ENCODE measurements at regions not wholly inside any gene's neighbourhood (a gene's known extent, or its start where the extent isn't known, plus 50 kb on each side); places are given as distances from the start of the nearest gene placed in this dataset.
"Not testable (repeated sequence)": the region's sequence is repeated elsewhere in the genome, so short reads cannot be mapped to it uniquely, and the experiment has no call there.

DNA sequence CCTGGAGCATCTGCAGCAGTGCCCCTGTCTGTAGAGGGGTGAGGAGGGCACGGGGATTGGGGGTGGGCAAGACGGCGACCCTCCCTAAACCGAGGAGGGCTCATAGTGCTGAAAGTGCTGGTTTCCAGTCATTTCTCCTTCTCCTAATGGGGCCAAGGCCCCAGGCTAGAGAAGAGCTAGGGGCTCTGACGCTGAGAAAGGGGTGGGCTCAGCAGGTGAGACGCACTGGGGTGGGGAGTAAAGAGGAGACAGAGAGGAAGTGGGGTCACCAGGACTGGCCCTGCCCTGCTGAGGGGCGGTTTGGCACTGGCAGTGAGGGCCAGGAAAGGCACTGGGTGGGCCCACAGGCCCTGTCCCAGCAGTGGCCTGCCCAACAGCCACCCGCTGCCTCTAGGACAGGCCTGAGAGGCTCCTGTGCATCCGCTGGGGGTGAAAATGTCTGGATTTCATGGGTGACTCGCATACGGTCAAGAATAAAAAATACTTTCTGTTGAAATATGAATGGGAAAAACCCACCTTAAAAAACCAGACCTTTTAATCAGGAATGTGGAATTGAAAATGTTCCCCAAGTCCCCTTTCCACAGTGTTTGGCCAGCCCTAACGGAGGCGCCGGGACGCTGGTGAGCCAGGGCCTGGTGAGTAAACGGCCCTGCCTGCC, 122.4 kb upstream of the SMURF2 start:
- no peak for DNase-seq

DNA sequence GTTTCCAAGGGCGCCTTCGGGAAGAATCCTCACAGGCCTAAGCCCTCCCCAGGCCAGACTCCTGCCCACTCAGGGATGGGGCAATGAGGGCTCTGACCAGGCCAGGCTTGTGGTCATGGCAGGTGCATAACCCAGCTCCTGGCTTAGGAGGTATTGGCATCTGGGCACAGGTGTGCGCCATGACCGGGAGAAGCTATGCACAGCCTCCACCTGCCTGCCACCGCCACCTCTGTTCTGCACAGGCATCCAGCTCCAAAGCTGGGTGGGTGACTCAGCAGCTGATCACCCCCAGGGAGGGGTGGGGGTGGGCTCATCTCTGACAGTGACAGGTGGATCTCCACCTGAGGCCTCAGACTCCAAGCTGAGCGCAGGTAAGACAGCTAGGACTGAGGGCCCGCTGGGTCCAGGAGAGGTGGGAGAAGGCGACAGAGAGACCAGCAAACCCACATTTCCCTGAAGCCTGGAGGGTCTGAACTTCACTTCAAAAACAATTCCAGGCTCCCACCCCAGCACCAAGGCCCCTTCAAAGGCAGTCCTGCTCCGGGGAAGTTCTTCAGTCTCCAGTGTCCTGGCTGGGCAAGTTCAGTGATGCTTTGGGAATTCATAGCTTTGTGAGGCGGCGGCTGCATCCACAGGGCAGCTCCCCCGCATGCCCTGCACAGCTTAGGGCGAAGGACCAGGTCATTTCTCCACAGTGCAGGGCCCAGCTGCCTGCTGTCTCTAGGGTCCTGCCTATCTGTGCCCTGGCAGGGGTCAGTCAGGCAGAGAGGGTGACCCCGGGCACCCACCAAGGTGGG, 121.6 kb upstream of the SMURF2 start:
- DNase-seq: no peak

DNA sequence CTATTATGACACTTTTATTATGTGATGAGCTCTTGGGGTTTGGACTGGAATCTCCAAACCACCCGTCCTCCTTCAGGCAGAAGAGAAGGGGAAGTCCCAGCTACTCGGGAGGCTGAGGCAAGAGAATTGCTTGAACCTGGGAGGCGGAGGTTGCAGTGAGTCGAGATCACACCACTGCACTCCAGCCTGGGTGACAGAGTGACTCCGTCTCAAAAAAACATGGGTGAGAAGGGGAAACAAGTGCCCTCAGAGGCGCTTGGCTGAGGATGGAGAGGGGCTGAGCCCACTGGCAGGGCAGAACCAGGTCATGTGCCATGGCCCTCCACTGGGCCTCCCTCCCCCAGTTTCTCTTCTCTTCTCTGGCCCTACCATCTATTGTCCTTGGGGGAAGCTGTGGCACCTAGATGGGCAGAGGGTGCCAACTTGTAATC, 120.9 kb upstream of the SMURF2 start:
- no peak for DNase-seq

DNA sequence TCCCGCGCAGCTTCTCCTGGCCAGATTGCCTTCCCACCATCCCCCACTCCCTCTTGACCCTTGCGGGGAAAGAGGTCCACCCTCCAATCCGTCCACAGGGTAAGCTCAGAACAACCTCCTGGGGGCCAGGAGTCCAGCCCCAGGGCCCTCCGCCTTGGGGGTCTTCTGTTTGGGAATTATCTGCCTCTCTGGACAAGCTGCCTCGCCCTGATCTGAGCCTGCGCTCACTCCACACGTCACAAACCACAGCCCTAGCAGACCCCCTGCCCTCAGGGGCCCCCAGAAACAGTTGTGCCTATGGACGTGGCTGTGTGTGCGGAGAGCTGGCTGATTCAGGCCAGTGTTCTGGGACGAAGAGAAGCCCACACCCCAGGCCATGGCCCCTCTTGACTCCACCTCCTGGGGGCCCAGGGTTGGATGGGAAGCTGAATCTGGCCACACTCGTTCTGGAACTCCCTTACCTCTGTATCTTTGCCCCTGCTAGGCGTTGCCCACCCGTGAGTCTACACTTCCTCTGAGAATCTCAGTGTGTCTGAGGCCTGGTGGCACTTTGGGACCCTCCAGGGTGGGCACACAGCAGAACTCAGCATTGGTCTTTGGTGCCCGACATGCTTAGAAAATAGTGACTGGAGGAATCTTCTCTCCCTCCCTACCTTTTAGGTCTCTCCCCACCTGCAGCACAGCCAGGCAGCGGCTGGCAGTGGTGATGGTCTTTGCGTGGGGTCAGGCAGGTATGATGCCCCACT, 119.9 kb upstream of the SMURF2 start:
- DNase-seq: no peak

DNA sequence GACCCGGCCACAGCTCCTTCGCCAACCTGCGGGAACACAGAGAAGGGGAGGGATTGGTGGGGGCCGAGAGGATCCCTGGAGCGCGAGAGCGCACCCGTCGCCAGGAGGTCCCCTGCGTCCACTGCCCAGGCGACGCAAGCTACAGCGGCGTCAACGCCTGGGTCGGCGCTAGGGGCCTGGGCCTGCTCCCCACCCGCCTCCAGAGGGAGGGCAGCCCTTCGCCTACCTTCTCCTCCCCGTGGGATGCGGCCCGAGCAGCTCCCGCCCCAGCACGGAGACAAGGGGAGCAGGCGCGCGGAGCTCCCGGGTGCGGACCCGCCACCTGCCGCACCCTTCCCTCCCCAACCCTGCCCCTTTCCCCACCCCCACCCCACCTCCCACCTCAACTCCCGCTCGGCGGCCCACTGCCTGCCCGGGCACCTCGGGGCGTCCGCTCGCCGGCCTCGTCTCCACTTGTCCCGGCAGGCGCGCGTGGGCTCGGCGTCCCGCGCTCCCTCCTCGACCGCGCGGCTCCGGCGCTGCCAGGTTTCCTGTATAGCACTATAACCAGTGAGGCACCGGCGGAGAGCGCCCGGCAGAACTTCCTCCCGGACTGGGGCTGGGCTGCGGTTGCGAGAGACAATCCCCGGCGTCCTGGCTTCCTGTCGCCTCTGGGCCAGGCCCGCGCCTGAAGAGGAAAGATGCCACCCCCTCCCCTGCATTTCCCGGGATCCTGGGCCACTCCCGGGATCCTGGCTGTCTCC, 119.1 kb upstream of the SMURF2 start:
- DNase-seq: peak; percentile 57

DNA sequence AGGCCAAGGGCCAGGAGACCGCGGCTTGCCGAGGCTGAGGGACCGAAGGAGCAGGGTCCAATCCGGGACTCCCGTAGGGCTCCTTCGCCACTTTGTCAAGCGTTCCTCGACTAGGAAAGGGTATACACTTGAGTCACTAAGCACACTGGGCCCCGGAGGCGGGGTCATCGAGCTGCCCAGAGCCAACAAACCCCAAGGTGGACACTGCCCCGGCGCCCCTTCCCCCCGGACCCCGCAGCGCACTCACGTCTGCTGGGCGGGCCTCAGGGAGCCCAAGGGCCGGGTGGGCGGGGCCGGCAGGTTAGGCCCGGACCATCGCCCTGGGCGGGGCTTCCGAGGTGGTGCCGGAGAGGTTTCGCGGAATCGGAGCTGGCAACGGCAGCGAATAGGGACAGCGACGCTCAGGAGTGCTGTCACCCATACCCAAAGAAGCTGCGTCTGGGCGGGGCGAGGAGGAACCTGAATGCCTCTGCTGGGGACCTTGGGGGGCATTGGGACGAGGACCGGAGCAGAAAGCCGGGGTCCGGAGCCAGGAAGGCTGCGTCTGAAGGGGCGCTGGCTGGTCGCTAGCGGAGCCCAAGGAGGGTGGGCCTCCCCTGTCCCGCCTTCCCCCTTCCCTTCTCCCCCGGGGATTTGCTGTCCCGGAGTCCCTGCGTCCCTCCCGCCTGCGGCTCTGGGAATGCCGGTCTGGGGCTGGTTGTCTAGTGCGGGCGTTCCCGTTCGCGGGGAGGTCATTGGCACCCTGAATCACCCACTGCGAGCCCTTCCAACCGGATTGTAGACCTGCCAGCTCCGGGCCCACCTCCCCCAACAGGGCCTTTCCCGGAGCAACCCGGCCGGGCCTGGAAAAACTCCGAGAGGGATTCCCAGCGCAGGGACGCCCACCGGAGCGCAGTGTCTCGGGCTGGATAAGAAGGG, 118.2 kb upstream of the SMURF2 start:
- peak; percentile 52 for DNase-seq

DNA sequence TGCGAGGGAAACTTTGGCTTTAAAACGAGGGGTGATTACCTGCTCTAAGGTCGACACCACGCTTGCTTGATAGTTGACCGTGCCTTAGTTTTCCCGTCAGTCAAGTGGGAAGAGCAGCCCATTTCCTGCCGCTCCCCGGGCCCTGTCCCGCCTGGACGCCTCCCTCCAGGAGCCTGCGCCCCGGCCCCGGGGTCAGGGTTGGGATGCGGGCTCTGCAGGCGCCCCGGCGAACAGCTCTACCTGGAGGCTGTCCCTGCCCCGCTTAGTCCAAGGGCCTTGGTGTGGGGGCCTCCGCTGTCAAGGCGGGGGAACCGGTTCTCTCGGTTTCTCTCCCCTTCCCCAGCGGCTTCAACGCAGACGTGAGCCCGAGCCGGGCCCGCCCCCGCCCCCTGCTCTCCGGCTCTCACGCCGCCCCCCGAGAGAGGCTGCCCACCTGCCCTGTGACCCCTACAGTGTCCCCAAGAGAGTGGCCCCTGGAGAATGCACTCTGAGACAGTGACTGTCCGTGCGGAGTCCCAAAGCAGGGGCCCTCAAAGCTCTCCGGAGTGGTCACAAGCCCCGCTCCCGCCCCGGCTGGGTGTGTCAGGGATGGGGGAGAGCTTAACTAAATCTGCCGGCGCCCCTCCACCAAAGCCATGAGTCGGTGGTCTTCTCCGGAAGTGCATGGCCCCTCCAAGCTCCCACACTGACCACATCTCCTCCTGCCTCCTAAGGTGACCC, 117.4 kb upstream of the SMURF2 start:
- no peak for DNase-seq

DNA sequence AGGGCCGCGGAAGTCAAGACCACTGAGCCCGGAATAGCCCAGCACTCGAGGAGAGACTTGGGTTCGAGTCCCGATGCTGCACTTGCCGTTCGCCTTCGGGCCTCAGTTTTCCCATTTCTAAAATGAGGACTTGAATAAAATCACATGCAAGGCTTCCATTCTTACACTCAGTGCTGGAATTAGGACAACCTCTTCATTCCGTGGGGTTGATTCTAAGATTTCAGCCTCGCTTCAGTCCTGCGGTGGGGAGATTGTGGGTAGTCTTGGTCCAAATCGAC, 116.9 kb upstream of the SMURF2 start:
- not testable (repeated sequence) for DNase-seq

DNA sequence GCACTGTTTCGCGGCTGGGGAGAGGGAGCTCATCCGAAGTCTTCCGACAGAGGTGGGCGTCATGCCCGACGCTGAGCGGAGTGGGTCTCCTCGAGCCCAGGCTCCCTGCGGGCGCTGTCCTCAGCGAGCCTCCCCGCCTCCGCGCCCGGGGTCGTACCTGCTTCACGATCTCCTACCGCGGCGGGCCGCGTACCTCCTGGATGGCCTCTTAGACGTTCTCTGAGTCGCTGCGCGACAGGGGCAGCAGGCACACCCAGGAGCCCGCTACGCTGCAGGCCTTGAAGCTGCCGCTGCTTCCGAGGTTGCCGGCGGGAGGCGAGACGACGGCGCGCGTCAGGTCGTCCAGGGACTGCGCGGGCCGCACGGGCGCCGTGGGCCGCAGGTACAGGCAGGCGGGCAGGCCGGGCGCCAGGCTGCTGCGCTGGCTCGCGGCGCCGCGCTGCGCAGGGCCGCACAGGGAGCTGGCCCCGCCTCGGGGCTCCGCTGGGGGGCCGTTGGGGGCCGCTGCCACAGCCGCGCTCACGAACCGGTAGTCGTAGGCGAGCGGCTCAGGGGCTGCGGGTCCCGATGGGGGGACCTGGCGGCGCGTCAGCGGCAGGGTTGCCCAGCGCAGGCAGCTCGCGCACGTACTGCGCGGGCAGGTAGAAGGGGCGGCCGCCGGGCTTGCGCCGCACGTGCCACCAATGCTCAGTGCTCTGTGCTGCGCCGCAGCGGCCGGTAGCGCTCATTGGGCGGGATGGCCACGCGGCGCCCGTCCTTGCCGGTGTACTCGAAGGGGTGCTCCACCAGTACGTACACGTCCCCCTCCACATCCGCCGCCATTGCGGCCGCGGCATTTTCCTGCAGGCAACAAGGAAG, 116.4 kb upstream of the SMURF2 start:
- DNase-seq: no peak

DNA sequence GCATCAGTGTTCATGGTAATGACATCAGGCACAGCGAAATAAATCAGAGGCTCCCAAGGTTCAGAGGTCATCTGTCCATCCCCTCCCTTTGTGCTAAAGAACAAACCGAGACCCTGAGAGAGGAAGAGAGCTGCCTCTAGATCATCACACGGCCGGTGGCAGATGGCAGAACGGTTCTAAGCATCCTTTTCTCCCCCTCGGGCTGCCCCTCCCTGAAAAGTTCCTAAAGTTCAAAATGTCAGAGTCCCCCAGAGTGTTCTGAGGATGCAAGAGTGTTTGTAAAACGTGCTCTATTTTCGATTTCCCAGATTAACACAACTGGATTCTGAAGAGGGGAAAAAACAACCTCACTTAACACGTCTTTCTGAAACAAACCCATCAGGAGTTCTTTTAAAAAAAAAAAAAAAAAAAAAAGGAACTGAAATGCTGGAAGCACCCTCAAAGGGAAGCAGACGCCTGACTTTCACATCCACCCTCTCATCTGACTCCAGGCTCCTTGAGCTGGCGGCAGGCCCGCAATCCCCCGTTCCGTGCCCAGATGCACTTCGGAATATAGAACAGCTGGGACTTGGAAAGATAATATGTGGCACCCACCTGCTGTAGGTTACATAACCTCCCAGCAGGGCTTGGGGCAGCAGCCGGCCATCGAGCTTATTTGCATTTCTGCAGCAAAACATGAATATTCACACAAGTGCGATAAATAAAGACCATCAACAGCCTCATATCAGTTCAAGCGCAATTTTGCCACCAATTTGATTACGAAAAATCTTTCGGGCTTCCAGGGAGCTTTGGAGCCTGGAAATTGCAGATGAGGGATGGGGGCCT, 115.5 kb upstream of the SMURF2 start:
- no peak for DNase-seq

DNA sequence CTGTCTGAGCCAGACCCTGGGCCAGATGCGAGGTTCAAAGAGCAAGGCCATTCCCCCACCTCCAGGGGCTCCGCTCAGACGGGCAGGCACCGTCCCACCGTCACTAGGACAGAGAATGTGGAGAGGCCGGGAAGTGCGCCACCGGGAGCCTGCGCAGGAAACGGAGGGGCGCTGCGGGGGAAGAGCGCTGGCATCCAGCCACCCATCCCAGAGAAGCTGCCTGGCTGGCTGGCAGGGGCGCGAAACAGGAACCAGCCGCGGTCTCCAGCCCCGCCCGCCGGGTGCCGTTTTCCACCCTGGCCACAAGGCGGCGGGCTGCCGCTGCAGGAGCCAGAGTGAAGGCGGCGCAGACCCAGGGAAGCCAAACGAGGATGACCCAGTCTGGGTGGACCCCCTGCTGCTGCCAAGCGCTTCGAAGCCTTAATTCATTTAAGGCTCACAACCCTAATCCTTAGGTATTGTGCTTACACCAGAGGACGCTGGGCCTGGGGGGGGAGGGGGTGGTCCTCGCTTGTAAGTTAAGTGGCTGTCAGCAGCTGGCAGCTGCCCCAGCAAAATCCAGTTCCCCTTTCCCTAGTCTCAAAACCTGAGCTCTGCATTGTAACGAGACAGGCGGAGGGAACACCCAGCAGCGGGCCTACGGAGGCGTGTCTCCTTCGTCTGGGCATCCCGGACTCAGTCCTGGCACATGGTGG, 114.8 kb upstream of the SMURF2 start:
- DNase-seq: peak; percentile 74

DNA sequence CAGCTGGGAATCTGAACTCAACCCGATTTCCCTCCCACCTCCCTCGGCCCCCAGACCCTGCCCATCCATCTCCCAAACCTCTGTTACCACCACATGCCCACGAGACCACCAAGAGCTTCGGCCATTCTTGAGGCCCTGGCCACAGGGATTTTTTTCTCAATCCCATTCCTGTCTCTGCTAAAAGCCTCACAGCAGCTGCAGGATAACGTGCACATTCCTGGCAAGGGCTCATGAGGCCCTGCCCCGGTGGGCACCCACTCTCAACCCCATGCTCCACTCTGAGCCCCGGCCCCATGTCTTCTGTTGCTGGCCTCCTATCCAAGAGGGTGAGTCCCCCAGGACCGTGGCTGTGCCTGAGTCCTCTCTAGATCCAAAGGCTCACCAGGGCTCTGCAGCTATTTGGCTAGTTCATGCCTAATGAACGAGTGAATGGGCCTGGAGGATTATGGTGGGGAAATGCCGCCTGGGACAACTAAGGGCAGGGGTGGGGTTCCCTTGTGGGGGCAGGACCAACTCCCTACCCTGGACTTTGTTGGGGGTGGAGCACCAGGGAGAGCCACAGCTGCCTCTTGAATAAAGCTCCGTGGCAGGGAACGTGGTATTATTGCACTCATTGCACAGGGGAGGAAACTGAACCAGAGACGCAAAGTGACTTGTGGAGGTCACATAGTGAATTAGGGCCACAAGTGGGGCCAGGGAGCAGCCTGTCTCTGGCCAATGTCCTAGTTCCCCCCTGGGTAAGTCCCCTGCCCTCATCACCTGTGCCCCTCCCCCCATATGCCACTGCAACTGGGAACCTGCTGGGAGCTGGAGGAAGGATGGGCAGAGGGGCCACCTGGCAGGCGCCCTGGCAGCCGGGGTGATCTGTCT, 113.8 kb upstream of the SMURF2 start:
- DNase-seq: no peak

DNA sequence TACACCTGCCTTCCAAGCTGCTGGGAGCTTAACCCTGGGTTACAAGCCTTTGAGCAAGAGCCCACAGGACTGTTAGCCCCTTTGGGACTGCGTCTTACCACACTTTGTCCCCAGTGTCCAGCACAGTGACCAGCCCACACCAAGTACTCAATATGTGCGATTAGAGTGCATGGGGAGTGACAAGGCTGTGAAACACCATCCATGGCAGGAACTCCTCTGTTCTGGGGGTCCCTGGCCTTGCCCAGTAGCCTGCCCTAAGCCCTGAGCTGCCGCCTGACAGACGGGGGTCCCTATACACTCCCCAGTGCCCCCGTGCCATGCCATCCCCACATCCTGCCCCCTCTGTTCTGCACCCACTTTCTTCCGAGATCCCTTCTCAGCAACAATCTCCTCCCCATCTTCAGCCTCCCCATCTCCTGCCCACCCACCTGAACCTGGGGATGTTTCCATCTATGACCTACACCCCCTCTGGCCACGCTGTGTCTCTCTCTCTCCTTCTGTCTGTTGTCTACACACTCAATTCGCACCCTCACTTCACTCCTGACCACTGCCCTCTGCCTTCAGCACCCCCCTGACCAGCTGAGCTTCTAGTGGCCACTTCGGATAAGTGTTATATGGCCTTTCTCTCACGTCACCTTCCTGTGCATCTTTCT, 112.9 kb upstream of the SMURF2 start:
- no peak for DNase-seq

DNA sequence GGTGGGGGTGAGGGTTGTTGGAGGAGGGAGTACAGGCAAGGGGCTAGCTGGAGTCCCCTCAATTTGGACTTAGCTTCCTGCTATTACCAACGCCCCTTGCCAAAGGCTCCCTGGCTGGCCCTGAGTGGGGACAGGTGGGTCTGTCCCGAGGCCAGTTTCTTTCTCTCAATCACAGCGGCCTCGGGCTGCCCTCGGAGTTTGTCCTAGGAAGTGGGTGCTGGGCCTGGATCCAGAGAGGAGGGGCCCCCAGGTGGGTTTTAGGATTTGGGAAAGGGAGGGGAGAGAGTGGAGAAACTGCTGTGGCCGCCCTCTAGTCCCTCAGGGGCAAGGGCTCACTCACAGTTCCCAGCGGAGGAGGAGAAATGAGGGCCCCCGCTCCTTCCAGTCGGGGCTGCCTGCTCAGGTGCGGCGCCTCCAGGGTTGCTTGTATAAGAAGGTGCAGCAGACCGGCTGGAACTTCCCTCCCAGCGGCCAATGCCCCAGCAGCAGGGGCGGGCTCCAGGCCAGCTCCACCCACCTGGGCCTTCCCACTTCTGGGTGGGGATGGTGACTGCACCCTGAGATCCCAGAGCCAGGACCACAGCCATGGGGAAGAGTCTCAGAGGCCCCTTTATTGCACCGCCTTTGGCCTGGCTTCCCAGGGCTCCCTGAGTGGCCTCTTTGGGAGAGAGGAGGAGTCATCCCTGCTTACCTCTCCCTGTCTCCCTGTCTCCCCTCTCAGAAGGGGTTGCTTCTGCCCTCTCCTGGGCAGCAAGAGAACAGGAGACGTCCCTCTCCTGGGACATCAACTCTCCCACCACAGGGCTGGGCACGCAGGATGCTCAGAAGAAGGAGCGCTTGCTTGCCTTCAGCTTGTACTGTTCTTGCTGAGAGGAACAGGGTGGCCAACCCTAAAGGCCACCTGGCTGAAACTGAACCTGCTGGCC, 112.0 kb upstream of the SMURF2 start:
- DNase-seq: peak; percentile 84

DNA sequence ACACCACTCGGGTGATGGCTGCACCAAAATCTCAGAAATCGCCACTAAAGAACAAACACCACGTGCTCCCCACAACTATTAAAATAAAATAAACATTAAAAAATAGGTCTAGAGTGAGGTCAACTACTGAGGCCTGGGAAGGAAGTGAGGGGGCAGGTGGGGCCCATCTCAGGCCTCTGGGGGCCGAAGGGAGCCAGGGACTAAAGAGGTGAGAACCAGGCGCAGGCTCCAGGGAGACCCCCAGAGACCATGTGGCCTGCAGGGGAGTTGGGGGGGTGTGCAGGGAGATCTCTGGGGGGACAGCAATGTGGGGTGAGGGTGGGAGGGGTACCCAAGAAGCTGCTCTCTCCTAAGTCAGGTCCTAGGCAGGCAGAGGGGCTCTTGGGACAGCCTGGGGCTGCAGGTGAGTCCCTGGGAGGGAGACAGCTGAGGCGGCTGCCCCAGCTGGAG, 111.3 kb upstream of the SMURF2 start:
- no peak for DNase-seq

DNA sequence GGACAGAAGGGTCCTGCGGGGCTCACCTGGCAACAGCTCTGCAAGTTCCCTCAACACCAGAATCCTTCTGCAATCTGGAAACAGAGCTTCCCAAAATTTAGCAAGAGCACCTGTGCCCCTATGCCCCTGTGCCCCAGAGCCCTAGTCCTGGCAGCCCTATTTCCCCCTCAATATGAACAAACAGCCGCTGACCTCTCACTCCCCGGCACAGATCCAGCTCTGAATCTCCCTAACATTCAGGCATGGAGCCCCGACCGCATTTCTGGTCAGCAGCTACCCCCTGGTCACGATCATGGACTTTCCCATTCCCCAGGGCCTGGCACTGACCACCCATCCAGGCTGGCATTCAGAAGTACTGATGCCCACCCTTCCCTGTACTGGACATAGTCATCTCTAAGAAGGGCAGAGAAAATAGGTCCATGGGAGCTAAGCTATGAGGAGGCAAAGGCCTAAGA, 110.8 kb upstream of the SMURF2 start:
- DNase-seq: no peak

Data from NCI-H226 (cell line).